Neural progenitor cell (in vitro differentiated cells): ENCODE measurements at regions not wholly inside any gene's neighbourhood (a gene's known extent, or its start where the extent isn't known, plus 50 kb on each side); places are given as distances from the start of the nearest gene placed in this dataset.

Source experiments
- DNase-seq: peaks from one replicate; pipeline ENCODE4 v3.0.0-alpha.2; 2016; ENCODE audit warnings: low spot score
- H2AFZ ChIP-seq: fragments of 200-600 bp; sonication (generic); replicated peaks from 2 replicates; pipeline ENCODE4 v1.6.1; 2016; ENCODE audit warnings: antibody characterized with exemption
- H3F3A ChIP-seq: fragments of 200-600 bp; sonication (generic); 2 replicates; pipeline ENCODE4 v1.6.1; 2016; ENCODE audit warnings: antibody characterized with exemption, low read depth
- H3K27ac ChIP-seq: fragments of 200-600 bp; sonication (generic); 2 replicates; pipeline ENCODE4 v1.5.1; 2016; ENCODE audit warnings: mild to moderate bottlenecking
- H3K27me3 ChIP-seq: fragments of 200-600 bp; sonication (generic); 2 replicates; pipeline ENCODE4 v1.6.1; 2016; ENCODE audit warnings: mild to moderate bottlenecking, moderate library complexity
- H3K36me3 ChIP-seq: fragments of 200-600 bp; sonication (generic); 2 replicates; pipeline ENCODE4 v1.5.1; 2016
- H3K4me1 ChIP-seq: fragments of 200-600 bp; sonication (generic); 2 replicates; pipeline ENCODE4 v1.6.1; 2016; ENCODE audit warnings: mixed run types
- H3K4me2 ChIP-seq: fragments of 200-600 bp; sonication (generic); 2 replicates; pipeline ENCODE4 v1.6.1; 2016
- H3K4me3 ChIP-seq: fragments of 200-600 bp; sonication (generic); 2 replicates; pipeline ENCODE4 v1.5.1; 2016
- H3K79me2 ChIP-seq: fragments of 200-600 bp; sonication (generic); 2 replicates; pipeline ENCODE4 v1.6.1; 2016; ENCODE audit warnings: low read depth
- H3K9ac ChIP-seq: fragments of 200-600 bp; sonication (generic); 2 replicates; pipeline ENCODE4 v1.6.1; 2016
- H3K9me3 ChIP-seq: fragments of 200-600 bp; sonication (generic); 2 replicates; pipeline ENCODE4 v1.5.1; 2016; ENCODE audit warnings: low read depth
- H4K20me1 ChIP-seq: fragments of 200-600 bp; sonication (generic); 2 replicates; pipeline ENCODE4 v1.6.1; 2016; ENCODE audit warnings: low read depth
- H3K27ac Mint-ChIP-seq: 3 replicates; pipeline ENCODE4 v1.8.0; 2021; ENCODE audit warnings: mixed read lengths
- H3K27me3 Mint-ChIP-seq: 2 replicates; pipeline ENCODE4 v1.8.0; 2022; ENCODE audit warnings: low read depth, mild to moderate bottlenecking, inconsistent platforms, moderate library complexity, mixed read lengths; ENCODE audit not compliant: insufficient read depth
- H3K36me3 Mint-ChIP-seq: 3 replicates; pipeline ENCODE4 v1.8.0; 2021; ENCODE audit warnings: mixed read lengths
- H3K4me1 Mint-ChIP-seq: 3 replicates; pipeline ENCODE4 v1.8.0; 2021; ENCODE audit warnings: mixed read lengths
- H3K4me3 Mint-ChIP-seq: 3 replicates; pipeline ENCODE4 v1.8.0; 2021; ENCODE audit warnings: mild to moderate bottlenecking, moderate library complexity, mixed read lengths
- H3K9me3 Mint-ChIP-seq: 3 replicates; pipeline ENCODE4 v1.8.0; 2020; ENCODE audit warnings: mixed read lengths
- EZH2 ChIP-seq: fragments of 200-600 bp; sonication (generic); IDR thresholded peaks from 2 replicates; pipeline ENCODE4 v1.6.1; 2017; ENCODE audit warnings: antibody characterized with exemption, mild to moderate bottlenecking, moderate library complexity
- EZH2phosphoT487 ChIP-seq: fragments of 200-600 bp; sonication (generic); IDR thresholded peaks from 2 replicates; pipeline ENCODE4 v1.6.1; 2017; ENCODE audit warnings: antibody characterized with exemption
- TF ChIP-seq, protein P1 (sequence below): fragments of 200-600 bp; sonication (generic); IDR thresholded peaks from 2 replicates; pipeline ENCODE4 v1.5.1; 2017; ENCODE audit warnings: antibody characterized with exemption, mild to moderate bottlenecking

DNA sequence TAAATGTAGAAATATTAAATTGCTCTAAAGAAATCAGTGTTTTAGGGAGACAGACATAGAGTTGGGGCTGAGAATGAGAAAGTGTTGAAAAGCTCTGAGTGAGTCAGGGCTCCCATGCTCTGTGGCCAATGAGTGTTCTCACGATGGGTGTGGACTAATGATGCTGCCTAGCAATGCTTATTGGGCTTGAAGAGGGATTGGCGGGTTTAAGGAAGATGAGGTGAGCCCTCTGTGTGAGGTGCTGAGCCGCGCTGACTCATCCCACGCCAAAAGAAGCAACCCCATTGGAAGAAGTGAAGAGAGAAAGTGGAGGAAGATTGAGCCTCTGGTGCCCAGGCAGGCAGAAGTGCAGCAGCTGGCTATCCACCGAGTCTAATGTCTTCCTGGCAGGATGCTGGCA, 65.1 kb upstream of the DPT start:
- Histone ChIP-seq H3K27ac (no peak overlapping the region), H2AFZ (no peak overlapping the region), H3K36me3 (no peaks in the 10 kb centered on the region), H3K27me3 (no peaks in the 10 kb centered on the region), H3K4me3 (no peak overlapping the region), H3K79me2 (no peaks in the 10 kb centered on the region), H3K9ac (no peak overlapping the region), H3F3A (no peaks in the 10 kb centered on the region), H3K9me3 (no peaks in the 10 kb centered on the region), H3K4me1 (no peaks in the 10 kb centered on the region), H4K20me1 (no peaks in the 10 kb centered on the region), H3K4me2 (no peak overlapping the region)
- no peak for TF ChIP-seq EZH2
- H3K4me1 Mint-ChIP-seq = peaks cover 3% of the 10 kb centered on the region
- H3K36me3 Mint-ChIP-seq = no peaks in the 10 kb centered on the region
- no peaks in the 10 kb centered on the region for H3K27me3 Mint-ChIP-seq
- H3K27ac Mint-ChIP-seq = peak overlapping the region; percentile 26
- H3K9me3 Mint-ChIP-seq = peaks cover 3% of the 10 kb centered on the region
- no peak overlapping the region for H3K4me3 Mint-ChIP-seq
- no peak for DNase-seq

GRCh38 chr1:168795681-168796080, 66.7 kb upstream of the DPT start:
- Histone ChIP-seq H3K4me3 (no peak overlapping the region), H3K27ac (no peak overlapping the region), H4K20me1 (no peaks in the 10 kb centered on the region), H2AFZ (no peak overlapping the region), H3K36me3 (no peaks in the 10 kb centered on the region), H3F3A (no peaks in the 10 kb centered on the region), H3K9ac (no peak overlapping the region), H3K27me3 (no peaks in the 10 kb centered on the region), H3K9me3 (no peaks in the 10 kb centered on the region), H3K4me1 (peaks cover 10% of the 10 kb centered on the region), H3K4me2 (no peak overlapping the region), H3K79me2 (no peaks in the 10 kb centered on the region)
- Mint-ChIP-seq H3K27me3 (no peaks in the 10 kb centered on the region), H3K9me3 (peaks cover 3% of the 10 kb centered on the region), H3K36me3 (no peaks in the 10 kb centered on the region), H3K27ac (no peak overlapping the region), H3K4me1 (peaks cover 10% of the 10 kb centered on the region), H3K4me3 (no peak overlapping the region)
- DNase-seq = no peak
- TF ChIP-seq, protein P1, sequence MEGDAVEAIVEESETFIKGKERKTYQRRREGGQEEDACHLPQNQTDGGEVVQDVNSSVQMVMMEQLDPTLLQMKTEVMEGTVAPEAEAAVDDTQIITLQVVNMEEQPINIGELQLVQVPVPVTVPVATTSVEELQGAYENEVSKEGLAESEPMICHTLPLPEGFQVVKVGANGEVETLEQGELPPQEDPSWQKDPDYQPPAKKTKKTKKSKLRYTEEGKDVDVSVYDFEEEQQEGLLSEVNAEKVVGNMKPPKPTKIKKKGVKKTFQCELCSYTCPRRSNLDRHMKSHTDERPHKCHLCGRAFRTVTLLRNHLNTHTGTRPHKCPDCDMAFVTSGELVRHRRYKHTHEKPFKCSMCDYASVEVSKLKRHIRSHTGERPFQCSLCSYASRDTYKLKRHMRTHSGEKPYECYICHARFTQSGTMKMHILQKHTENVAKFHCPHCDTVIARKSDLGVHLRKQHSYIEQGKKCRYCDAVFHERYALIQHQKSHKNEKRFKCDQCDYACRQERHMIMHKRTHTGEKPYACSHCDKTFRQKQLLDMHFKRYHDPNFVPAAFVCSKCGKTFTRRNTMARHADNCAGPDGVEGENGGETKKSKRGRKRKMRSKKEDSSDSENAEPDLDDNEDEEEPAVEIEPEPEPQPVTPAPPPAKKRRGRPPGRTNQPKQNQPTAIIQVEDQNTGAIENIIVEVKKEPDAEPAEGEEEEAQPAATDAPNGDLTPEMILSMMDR = no peak
- TF ChIP-seq EZH2phosphoT487 (no peak), EZH2 (no peak)

- Mint-ChIP-seq H3K4me1 (peaks cover 38% of the 10 kb centered on the region), H3K27me3 (no peaks in the 10 kb centered on the region), H3K36me3 (no peaks in the 10 kb centered on the region), H3K27ac (peak overlapping the region; percentile 84), H3K9me3 (peaks cover 3% of the 10 kb centered on the region), H3K4me3 (no peak overlapping the region)
- DNase-seq = no peak
- Histone ChIP-seq H3K79me2 (no peaks in the 10 kb centered on the region), H3K9me3 (no peaks in the 10 kb centered on the region), H4K20me1 (no peaks in the 10 kb centered on the region), H3F3A (peaks cover 9% of the 10 kb centered on the region), H3K4me1 (peaks cover 47% of the 10 kb centered on the region), H2AFZ (no peak overlapping the region), H3K27me3 (no peaks in the 10 kb centered on the region), H3K27ac (no peak overlapping the region), H3K4me2 (no peak overlapping the region), H3K9ac (no peak overlapping the region), H3K4me3 (no peak overlapping the region), H3K36me3 (no peaks in the 10 kb centered on the region)
- TF ChIP-seq EZH2 = no peak
Observed at GRCh38 chr1:168799927-168800605, 71.1 kb upstream of the DPT start.

DNA sequence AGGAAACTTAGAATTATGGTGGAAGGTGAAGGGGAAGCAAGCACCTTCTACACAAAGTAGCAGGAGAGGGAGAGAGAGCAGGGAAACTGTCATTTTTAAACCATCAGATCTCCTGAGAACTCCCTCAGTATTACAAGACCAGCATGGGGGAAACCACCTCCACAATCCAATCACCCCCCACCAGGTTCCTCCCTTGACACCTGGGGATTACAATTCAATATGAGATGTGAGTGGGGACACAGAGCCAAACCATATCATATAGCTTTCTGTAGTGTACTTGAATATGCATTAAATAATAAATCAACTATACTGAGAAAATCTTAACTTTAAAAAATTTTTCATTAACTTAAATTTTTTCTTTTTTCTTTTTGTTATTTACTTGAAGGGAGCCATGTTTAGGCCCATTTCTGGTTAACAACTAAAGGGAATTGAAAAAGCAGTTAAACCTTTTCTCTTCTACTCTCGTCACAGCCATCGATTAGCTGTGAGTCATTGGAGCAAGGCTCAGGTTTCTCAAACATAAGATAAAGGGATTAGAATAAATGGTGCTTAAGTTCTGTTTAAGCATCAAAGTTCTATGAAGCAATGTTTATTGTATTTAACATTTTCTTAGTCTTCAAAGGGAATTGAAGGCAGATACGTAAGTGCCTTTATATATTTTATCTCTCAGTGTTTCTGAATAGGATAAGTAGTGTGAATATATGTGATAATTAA, 72.2 kb upstream of the DPT start:
- no peaks in the 10 kb centered on the region for H3K79me2 ChIP-seq
- no peak overlapping the region for H3K27ac ChIP-seq
- H3K4me3 ChIP-seq = no peak overlapping the region
- DNase-seq = peak; percentile 26
- no peaks in the 10 kb centered on the region for H4K20me1 ChIP-seq
- no peaks in the 10 kb centered on the region for H3K36me3 ChIP-seq
- peaks cover 3% of the 10 kb centered on the region for H3K9me3 Mint-ChIP-seq
- H3K36me3 Mint-ChIP-seq = no peaks in the 10 kb centered on the region
- H3K4me1 Mint-ChIP-seq = peaks cover 40% of the 10 kb centered on the region
- H3K4me3 Mint-ChIP-seq = no peak overlapping the region
- peak overlapping the region; percentile 20 for H3K4me2 ChIP-seq
- TF ChIP-seq EZH2phosphoT487 = no peak
- TF ChIP-seq EZH2 = no peak
- TF ChIP-seq, protein P1 = no peak
- H2AFZ ChIP-seq = no peak overlapping the region
- no peak overlapping the region for H3K9ac ChIP-seq
- H3K27me3 Mint-ChIP-seq = no peaks in the 10 kb centered on the region
- H3K9me3 ChIP-seq = no peaks in the 10 kb centered on the region
- H3K27ac Mint-ChIP-seq = no peak overlapping the region
- H3K4me1 ChIP-seq = peaks cover 48% of the 10 kb centered on the region
- no peaks in the 10 kb centered on the region for H3K27me3 ChIP-seq
- H3F3A ChIP-seq = peaks cover 9% of the 10 kb centered on the region
